ENCODE measurements at regions not wholly inside any gene's neighbourhood (a gene's known extent, or its start where the extent isn't known, plus 50 kb on each side); places are given as distances from the start of the nearest gene placed in this dataset.

DNA sequence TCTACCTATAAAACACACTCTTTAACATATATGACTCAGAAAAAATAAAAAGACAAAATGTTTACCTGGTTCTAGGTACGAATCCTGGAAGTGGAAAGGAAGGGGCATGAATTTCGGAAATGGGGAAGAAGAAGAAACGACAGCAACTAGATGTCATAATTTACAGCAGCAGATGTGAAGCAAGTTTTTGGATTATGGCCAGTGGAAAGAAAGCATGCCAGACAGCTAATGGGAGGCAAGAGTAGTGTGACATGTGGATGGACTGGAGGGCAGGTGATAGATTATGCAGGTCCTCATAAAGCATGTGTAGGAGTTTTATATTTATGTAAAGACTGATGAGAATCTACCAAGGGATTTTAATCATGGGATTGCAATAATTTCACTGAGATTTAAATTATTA, 279.0 kb upstream of the TACR3 start:
- no peaks in the 10 kb centered on the region for H3K36me3 Mint-ChIP-seq (ENCODE audit: low read depth)
- peaks cover 20% of the 10 kb centered on the region for H3K9me3 Mint-ChIP-seq
- DNase-seq: no peak
- no peak for TF ChIP-seq CTCF (IDR thresholded peaks at IDR 0.05)
- peaks cover 6% of the 10 kb centered on the region; the same call in 1 of the 2 replicates for H3K4me1 Mint-ChIP-seq (ENCODE audit: low read depth)
- no peak overlapping the region for H3K27ac Mint-ChIP-seq
- no peak overlapping the region for H3K4me3 Mint-ChIP-seq
- no peaks in the 10 kb centered on the region for H3K27me3 Mint-ChIP-seq (ENCODE audit: insufficient read depth)

- Mint-ChIP-seq H3K27me3 (ENCODE audit: insufficient read depth) (no peaks in the 10 kb centered on the region), H3K27ac (peak overlapping the region; percentile 10; the same call in 1 of the 2 replicates), H3K9me3 (peaks cover 22% of the 10 kb centered on the region), H3K4me3 (no peak overlapping the region), H3K4me1 (ENCODE audit: low read depth) (peaks cover 6% of the 10 kb centered on the region; the same call in 1 of the 2 replicates), H3K36me3 (ENCODE audit: low read depth) (no peaks in the 10 kb centered on the region)
- peak; percentile 69 for DNase-seq
- TF ChIP-seq CTCF (IDR thresholded peaks at IDR 0.05): no peak
Observed at GRCh38 chr4:103996637-103997036, 276.9 kb upstream of the TACR3 start.

DNA sequence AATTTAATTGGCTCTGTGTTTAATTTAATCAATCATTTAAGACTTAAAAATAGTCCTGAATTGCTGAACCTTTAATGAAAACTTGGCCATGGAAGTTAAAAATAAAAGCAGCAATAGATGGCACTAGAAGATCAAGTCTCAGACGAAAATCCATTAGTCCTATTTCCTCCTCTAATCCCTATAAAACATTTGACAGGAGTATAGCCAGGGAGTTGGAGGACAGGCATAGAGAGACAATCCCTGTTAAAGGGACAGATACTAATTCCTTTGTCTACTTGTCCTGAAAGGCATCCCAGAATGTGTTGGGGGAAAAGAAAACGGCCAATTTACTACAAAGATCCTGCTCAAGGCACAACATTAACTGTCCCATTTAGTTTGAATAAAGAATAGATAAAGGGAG, 276.3 kb upstream of the TACR3 start:
- no peak for DNase-seq
- Mint-ChIP-seq H3K9me3 (peaks cover 25% of the 10 kb centered on the region), H3K27ac (no peak overlapping the region), H3K4me1 (ENCODE audit: low read depth) (peaks cover 6% of the 10 kb centered on the region; the same call in 1 of the 2 replicates), H3K36me3 (ENCODE audit: low read depth) (0 out of 2 replicates have a peak, but pooled peaks cover 4% of the 10 kb centered on the region), H3K27me3 (ENCODE audit: insufficient read depth) (no peaks in the 10 kb centered on the region), H3K4me3 (no peak overlapping the region)
- no peak for TF ChIP-seq CTCF (IDR thresholded peaks at IDR 0.05)

GRCh38 chr4:103994059-103994458, 274.3 kb upstream of the TACR3 start:
- Mint-ChIP-seq H3K27ac (no peak overlapping the region), H3K4me3 (no peak overlapping the region), H3K4me1 (ENCODE audit: low read depth) (peaks cover 6% of the 10 kb centered on the region; the same call in 1 of the 2 replicates), H3K9me3 (peaks cover 32% of the 10 kb centered on the region), H3K27me3 (ENCODE audit: insufficient read depth) (no peaks in the 10 kb centered on the region), H3K36me3 (ENCODE audit: low read depth) (0 out of 2 replicates have a peak, but pooled peaks cover 4% of the 10 kb centered on the region)
- peak; percentile 7 for DNase-seq
- peak; percentile 37; the same call in 1 of the 2 replicates for TF ChIP-seq CTCF (IDR thresholded peaks at IDR 0.05)

DNA sequence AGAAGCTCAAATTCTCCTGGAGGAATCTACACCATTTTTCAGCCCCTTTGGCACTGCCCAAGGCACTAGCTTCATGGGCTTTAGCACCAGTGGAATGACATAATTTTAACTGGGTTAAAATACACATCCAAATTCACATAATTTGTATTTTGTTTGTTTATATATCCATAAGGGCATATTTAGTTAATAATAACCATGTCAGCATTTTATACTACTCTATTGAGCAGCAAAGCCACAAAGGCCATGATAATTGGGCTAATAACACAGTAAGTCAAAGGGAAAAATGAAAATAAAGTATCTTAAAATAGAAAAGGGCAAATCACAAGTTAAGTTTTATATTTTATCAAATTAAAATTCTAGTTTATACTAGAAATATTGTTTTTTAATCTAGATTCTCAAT, 262.7 kb upstream of the TACR3 start:
- TF ChIP-seq CTCF (IDR thresholded peaks at IDR 0.05): no peak
- Mint-ChIP-seq H3K4me3 (no peak overlapping the region), H3K27ac (no peak overlapping the region), H3K4me1 (ENCODE audit: low read depth) (no peaks in the 10 kb centered on the region), H3K27me3 (ENCODE audit: insufficient read depth) (no peaks in the 10 kb centered on the region), H3K9me3 (peaks cover 35% of the 10 kb centered on the region), H3K36me3 (ENCODE audit: low read depth) (no peaks in the 10 kb centered on the region; the same call in 1 of the 2 replicates)
- no peak for DNase-seq
